Body of pancreas (tissue), 4 donors: ENCODE measurements at regions not wholly inside any gene's neighbourhood (a gene's known extent, or its start where the extent isn't known, plus 50 kb on each side); places are given as distances from the start of the nearest gene placed in this dataset.

Experiments used
- POLR2A ChIP-seq, 3 donors: fragments of 450-650 bp; IDR thresholded peaks; one replicate each; pipeline ENCODE4 v1.6.1; 2016; ENCODE audit warnings: antibody characterized with exemption in 3 of 3, mild to moderate bottlenecking in 2 of 3
- TF ChIP-seq, protein P1 (sequence below), 7 experiments: fragments of 450-650 bp in 4 of 7; fragments of 200-600 bp in 3 of 7; sonication (generic) in 3 of 7; IDR thresholded peaks; one replicate each; pipeline ENCODE4 v1.5.1; 2016 to 2019; ENCODE audit warnings: antibody characterized with exemption in 7 of 7

DNA sequence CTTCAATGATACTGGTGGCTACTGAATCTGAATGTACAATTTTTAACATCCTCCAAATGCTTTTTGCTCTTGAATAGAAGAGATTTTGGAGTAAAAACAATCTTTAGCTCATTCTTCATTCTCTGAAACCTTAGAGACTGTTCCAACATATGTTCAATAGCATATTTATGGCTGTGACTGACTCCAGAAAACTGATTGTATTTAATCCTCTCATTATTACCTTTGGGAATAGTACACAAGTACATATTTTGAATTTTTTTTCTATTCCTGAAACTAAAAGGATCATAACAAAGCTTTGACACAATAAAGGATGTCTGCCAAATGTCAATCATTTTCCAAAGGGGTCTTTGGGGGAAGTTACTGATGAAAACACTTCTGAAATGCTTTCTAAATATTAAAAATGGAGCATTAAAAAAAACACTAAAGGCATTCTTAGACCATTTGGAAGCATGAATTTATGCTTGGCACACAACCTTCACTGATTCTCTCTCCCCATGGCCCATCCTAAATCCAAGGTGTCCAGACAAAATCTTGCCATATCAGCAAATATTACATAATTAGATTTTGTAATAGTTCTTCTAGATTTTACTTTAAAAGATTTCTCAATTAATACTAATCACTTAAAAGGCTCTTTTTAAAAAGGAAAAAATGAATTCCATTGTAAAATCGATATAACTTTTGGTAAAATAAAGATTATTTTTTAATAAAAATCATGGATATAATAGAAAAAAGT lies 936.8 kb downstream of the EPHA3 start:
- TF ChIP-seq, protein P1, sequence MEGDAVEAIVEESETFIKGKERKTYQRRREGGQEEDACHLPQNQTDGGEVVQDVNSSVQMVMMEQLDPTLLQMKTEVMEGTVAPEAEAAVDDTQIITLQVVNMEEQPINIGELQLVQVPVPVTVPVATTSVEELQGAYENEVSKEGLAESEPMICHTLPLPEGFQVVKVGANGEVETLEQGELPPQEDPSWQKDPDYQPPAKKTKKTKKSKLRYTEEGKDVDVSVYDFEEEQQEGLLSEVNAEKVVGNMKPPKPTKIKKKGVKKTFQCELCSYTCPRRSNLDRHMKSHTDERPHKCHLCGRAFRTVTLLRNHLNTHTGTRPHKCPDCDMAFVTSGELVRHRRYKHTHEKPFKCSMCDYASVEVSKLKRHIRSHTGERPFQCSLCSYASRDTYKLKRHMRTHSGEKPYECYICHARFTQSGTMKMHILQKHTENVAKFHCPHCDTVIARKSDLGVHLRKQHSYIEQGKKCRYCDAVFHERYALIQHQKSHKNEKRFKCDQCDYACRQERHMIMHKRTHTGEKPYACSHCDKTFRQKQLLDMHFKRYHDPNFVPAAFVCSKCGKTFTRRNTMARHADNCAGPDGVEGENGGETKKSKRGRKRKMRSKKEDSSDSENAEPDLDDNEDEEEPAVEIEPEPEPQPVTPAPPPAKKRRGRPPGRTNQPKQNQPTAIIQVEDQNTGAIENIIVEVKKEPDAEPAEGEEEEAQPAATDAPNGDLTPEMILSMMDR (IDR thresholded peaks at IDR 0.05), result no peak
- no peak for TF ChIP-seq POLR2A (IDR thresholded peaks at IDR 0.05)
